ENCODE measurements at regions not wholly inside any gene's neighbourhood (a gene's known extent, or its start where the extent isn't known, plus 50 kb on each side); places are given as distances from the start of the nearest gene placed in this dataset.

GRCh38 chrX:109843963-109844751, 111.1 kb upstream of the ACSL4 start:
- DNase-seq, result no peak

DNA sequence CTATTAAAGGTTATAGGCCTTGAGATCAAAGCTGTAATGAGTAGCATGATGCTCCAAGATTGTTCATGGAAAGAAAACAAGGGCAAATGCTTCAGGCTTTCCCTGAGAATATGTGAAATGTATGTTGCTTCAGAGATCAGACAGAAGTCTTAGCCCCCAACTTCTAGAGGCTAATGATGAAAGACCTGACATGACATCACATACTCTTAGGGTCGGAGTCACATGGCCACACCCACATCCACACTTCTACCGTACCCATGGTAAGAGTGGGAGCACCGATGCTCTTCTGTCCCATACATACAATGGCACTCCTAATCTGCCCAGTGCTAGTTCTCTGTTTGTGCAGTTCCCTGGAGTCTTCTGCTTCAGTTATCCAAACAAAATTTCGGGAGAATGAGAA, 111.9 kb upstream of the ACSL4 start:
- DNase-seq, result no peak

DNA sequence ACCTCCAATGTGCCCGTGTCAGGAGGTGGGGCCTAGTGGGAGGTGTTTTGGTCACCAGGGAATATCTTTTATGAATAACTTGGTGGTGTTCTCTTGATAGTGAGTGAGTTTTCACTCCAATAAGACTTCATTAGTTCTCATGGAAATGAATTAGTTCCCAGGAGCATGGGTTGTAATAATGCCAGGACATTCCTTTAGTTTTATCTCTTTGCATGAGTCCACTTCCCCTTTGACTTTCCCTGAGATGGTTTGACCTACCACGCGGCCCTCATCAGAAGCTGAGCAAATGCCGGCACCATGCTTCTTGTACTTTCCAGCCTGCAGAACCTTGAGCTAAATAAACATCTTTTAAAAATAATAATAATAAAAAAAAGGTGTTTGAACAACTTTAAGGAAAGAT, 112.9 kb upstream of the ACSL4 start:
- no peak for DNase-seq

- DNase-seq, result no peak
These were observed 114.5 kb upstream of the ACSL4 start for GRCh38 chrX:109847257-109848187.

GRCh38 chrX:109848461-109849050, 115.5 kb upstream of the ACSL4 start:
- no peak for DNase-seq

DNA sequence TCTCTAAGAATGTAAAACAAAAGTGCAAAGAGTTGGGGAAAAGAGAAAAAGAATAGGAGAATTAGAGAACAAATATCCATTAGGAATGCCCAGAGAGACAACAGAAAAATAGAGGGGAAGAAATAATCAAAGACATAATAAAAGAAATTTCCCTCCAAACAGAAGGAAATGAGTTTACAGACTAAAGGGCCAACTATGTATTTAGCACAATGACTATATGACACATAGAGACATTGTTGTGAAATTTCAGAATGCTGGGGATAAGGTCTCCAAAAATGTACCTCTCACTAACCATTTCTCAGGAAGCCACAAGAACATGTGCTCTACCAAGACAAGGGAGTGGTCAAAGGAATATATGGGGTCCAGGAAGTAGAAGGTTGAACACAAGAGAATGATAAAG, 121.0 kb upstream of the ACSL4 start:
- no peak for DNase-seq

DNA sequence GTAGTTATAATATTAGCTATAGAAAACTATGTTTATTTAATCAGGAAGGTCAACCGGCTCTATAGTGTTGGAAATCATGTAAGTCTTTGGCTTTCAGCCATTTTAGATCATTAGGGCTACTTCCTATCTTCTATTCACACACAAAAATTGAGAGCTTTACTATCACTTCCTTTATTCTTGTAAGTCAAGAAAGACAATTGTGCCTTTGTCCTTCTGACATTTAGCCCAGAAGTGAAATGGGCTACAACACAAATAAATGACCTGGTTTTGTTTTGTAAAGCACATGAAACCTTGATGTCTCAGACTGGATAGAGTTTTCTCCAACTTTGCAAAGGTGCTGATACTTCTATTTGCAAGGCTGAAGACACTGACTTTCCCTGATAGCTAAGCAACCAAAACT, 122.4 kb upstream of the ACSL4 start:
- no peak for DNase-seq

- DNase-seq, result peak in 1 of 2 experiments; percentile 29
These were observed 123.9 kb upstream of the ACSL4 start for GRCh38 chrX:109856974-109857373.

DNA sequence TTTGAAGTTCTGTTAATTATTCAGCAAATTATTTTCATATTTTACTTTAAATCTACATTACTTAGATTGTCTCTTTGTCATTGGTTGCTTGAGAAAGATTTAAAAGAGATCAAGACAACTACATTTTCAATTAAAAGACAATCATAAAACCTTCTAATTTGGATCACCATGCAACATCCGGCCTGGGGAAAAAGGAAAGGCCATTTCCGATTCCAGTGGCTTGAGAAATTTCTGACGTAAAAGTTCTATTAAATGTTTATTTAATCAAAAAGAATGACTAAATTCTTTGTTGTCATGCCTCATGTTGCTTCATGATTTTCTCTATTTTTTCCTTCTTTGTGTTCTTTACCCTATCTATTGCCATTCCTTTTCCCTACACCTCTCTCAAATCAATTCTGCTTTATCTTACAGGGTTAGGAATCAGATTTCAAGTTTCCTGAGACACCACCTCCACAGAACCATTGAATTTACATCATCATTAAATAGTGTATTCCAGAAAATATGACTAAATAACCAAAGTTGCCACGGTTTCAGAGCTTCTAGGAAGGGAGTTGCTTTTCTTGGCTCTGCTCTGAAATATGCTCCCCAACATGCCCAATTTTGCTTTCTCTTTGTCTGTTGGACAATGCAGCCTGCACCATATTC, 124.6 kb upstream of the ACSL4 start:
- no peak for DNase-seq

GRCh38 chrX:109858602-109859341, 125.7 kb upstream of the ACSL4 start:
- no peak for DNase-seq

GRCh38 chrX:109859651-109860050, 126.6 kb upstream of the ACSL4 start:
- no peak for DNase-seq

- DNase-seq, result no peak
These were observed 129.4 kb upstream of the ACSL4 start for GRCh38 chrX:109862433-109862832.

DNA sequence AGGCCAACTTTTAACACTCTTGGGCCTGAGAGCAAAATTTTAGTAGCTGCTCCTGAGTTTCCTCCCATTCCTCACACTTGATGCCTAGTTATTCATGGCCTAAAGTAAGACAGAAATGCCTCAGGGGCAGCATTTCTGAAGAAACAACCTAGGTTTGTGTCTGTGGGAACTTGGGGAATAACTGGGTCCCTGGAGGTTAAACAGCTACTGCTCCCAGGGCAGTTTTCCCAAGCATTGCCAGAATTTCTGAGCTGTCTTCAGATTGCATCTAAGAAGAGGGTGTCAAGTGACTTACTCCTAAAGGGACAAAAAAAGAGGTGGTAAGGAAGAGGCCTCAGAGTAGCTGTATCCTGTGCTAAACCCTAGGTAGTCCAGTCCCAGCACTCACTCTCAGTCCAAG, 130.8 kb upstream of the ACSL4 start:
- DNase-seq, result no peak

DNA sequence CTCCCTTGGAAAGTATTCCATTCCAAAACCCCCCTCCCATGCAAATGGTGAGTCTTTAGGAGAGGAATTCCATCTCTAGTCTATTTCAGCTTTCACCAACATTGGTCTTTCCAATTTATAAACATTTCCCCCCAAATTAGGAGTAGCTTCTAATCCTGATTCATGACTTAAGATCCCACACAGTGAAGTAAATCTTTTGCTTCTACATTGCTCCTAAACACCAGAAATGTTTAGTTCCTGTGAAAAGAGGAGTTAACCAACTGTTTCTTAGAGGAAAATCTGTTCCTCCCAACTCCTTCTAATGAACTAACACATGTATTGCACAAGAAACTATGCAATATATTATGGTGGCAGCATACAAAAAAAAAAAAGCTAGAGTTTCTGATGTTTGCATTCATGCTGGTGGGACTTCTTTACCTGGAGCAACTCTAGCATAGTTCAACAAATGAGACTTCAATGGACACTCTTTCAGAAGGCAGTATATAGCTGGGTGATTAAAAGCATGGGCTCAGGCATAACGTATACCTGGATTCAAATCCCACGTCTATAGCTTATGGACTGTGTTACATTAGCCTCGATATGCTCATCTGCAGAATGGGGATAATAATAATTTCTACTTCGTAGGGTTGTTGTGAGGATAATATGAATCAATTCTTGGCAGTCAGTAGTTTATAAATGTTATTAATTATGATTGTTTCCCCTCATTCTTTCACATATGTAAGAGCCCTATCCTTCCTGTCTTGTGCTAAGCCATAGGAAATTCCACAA, 131.6 kb upstream of the TMEM164 start:
- no peak for DNase-seq

DNA sequence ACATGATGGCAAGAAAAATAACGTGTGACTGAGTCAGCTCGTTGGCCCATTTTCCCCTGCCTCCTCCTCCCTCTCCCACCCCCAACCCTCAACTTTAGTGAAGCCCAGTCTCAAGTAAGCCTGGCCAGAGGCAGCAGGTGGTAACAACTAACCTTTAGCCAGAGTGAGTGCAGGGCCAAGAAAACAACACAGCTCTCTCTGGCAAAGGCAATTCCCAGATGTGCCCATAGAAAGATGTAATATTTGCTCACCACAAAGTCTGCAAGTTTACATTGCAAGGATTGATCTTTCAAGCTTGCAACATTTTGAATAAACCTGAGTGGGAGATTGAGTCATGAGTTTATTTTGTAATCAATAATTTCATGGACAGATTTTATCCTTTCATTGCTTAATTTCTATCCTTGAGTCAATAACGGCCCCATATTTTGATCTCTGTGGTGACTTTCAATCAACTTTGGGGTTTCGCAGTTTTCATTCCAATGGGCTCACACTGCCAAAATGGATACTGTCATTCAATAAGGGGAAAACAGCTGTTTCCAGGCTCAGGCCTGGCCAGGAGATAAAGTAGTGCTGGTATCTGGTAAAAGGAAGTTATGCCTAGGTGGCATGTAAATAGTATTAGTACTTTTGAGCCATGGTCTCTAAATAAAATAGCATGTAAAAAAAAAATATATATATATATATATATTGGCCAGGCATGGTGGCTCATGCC, 130.7 kb upstream of the TMEM164 start:
- DNase-seq, result no peak

DNA sequence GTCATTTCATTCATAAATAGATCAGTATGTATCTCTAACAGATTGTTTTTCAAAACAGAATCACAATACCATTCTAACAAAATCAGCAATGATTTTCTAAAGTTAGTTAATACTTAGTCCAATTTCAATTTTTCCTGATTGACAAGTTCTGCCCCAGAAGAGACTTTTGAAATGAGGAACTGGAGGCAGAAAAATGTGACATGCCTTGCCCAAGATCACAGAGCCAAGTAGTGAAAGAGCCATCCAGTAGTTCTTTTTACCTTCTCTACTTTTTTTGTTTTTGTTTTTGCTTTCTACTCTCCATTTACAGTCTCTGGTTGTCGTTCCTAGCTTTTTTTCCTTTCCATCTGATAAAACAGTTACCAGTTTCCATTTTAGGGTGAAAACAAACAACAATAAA, 129.3 kb upstream of the TMEM164 start:
- DNase-seq, result no peak

DNA sequence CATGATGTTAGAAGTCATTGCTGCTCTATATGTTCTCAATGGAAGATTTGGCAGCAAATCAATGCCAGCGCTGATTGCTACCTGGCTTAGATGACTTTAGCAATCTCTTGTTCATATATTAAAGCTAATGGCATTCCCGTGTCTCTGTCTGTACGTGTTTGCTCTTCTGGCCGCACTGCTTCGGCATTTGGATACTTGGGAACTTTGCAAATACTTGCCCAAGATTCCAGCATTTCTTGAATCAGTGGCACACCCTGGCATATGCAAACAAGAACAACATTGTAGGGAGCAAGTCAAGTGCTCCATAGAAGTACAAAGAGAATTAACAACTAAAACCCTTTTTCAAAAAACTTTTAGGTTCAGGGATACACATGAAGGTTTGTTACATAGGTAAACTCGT, 128.9 kb upstream of the TMEM164 start:
- DNase-seq, result no peak

GRCh38 chrX:109874548-109874947, 128.4 kb upstream of the TMEM164 start:
- no peak for DNase-seq

DNA sequence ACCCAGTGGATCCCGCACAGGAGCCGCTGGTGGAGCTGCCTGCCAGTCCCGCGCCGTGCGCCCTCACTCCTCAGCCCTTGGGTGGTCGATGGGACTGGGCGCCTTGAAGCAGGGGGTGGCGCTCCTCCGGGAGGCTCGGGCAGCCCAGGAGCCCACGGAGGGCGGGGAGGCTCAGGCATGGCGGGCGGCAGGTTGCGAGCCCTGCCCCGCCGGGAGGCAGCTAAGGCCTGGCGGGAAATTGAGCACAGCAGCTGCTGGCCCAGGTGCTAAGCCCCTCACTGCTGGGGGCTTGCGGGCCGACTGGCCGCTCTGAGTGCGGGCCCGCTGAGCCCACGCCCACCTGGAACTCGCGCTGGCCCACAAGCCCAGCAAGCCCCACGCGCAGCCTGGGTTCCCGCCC, 127.1 kb upstream of the TMEM164 start:
- DNase-seq, result no peak

DNA sequence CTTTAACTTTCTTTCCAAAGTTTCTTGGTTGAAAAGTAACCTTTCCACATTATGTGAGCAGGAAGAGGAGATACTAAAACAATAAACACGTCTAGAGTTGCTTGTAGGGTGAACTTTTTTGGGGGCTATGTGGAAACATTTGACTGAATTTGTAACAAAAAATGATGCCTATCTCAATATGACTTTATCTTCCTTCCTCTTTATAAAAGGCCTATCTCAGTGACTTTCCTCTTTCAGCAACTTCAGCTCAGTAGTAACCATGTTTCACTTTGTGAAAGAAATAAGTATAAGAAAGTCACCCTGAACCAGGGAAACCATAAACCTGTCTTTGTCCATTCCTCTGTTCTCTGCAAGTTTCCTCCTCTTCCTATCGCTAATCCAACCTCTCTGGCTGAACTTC, 124.7 kb upstream of the TMEM164 start:
- no peak for DNase-seq

DNA sequence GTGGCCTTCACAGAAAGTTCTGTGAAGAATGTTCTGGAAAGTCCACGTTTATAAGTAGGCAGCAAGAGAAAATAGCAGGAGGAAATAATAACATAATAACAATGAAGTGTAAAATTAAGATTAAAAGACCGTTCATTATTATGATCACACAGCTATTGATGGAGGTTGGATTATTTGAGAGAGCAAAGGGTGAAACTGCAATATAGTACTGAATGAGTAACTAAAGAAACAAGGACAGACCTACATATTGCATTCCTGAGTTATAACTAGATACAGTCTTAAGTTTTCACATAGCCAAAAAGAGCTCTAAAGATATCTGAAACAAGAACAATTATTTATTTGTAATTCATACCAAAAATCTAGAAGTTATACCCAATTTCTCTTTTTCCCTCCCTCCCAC, 122.9 kb upstream of the TMEM164 start:
- DNase-seq, result no peak
